ENCODE measurements at regions not wholly inside any gene's neighbourhood (a gene's known extent, or its start where the extent isn't known, plus 50 kb on each side); places are given as distances from the start of the nearest gene placed in this dataset.
A peak's percentile ranks its signal among the peaks of the same experiment; 100 is the strongest.
"Not testable (repeated sequence)": the region's sequence is repeated elsewhere in the genome, so short reads cannot be mapped to it uniquely, and the experiment has no call there.

- DNase-seq (ENCODE audit: extremely low read depth, low read depth), result no peak
- TF ChIP-seq CTCF (IDR thresholded peaks at IDR 0.05; ENCODE audit: low read depth, low read length), result no peak
These were observed 67.8 kb upstream of the HNMT start for GRCh38 chr2:137896467-137896866.

GRCh38 chr2:137897082-137897481 is 67.2 kb upstream of the HNMT start:
- TF ChIP-seq CTCF (IDR thresholded peaks at IDR 0.05; ENCODE audit: low read depth, low read length), result no peak
- DNase-seq (ENCODE audit: extremely low read depth, low read depth), result no peak

- no peak for TF ChIP-seq CTCF (IDR thresholded peaks at IDR 0.05; ENCODE audit: low read depth, low read length)
- no peak for DNase-seq (ENCODE audit: extremely low read depth, low read depth)
These were observed 63.7 kb upstream of the HNMT start for GRCh38 chr2:137900421-137901141.

- TF ChIP-seq CTCF (IDR thresholded peaks at IDR 0.05; ENCODE audit: low read depth, low read length), result peak; percentile 54
- DNase-seq (ENCODE audit: extremely low read depth, low read depth), result no peak
These were observed 53.6 kb upstream of the HNMT start for GRCh38 chr2:137910641-137911040.

- TF ChIP-seq CTCF (IDR thresholded peaks at IDR 0.05; ENCODE audit: low read depth, low read length), result no peak
- no peak for DNase-seq (ENCODE audit: extremely low read depth, low read depth)
These were observed 51.9 kb upstream of the HNMT start for GRCh38 chr2:137912371-137912770.

GRCh38 chr2:137913169-137913568 is 51.1 kb upstream of the HNMT start:
- no peak for DNase-seq (ENCODE audit: extremely low read depth, low read depth)
- TF ChIP-seq CTCF (IDR thresholded peaks at IDR 0.05; ENCODE audit: low read depth, low read length), result no peak

GRCh38 chr2:137913648-137914047 is 50.6 kb upstream of the HNMT start:
- DNase-seq (ENCODE audit: extremely low read depth, low read depth), result not testable (repeated sequence)

Measured in AG09319 (cell line).